HUES48 (cell line): ENCODE measurements at regions not wholly inside any gene's neighbourhood (a gene's known extent, or its start where the extent isn't known, plus 50 kb on each side); places are given as distances from the start of the nearest gene placed in this dataset.

Experiments used
- H3K27ac ChIP-seq: one replicate; pipeline ENCODE4 v1.7.0; 2013; ENCODE audit warnings: low read depth, low read length, inconsistent platforms
- H3K27me3 ChIP-seq: 2 replicates; pipeline ENCODE4 v1.6.1; 2013; ENCODE audit warnings: mild to moderate bottlenecking, low read length; ENCODE audit not compliant: control insufficient read depth, insufficient read depth
- H3K36me3 ChIP-seq: 2 replicates; pipeline ENCODE4 v1.6.1; 2013; ENCODE audit warnings: low read length; ENCODE audit not compliant: control insufficient read depth, insufficient read depth
- H3K4me1 ChIP-seq: 2 replicates; pipeline ENCODE4 v1.6.1; 2013; ENCODE audit warnings: mild to moderate bottlenecking, low read length; ENCODE audit not compliant: control insufficient read depth, insufficient read depth
- H3K4me3 ChIP-seq: 2 replicates; pipeline ENCODE4 v1.5.1; 2013; ENCODE audit warnings: mild to moderate bottlenecking, low read depth, low read length
- H3K9ac ChIP-seq: 2 replicates; pipeline ENCODE4 v1.6.1; 2013; ENCODE audit warnings: mild to moderate bottlenecking, low read depth, low read length, moderate library complexity
- H3K9me3 ChIP-seq: 2 replicates; pipeline ENCODE4 v1.6.1; 2013; ENCODE audit warnings: low read length; ENCODE audit not compliant: control insufficient read depth, insufficient read depth

GRCh38 chr2:196362973-196363549 lies 191.7 kb upstream of the STK17B start:
- H3K9ac ChIP-seq, result no peak overlapping the region
- no peaks in the 10 kb centered on the region for H3K27me3 ChIP-seq
- H3K4me3 ChIP-seq, result no peak overlapping the region
- H3K9me3 ChIP-seq, result no peaks in the 10 kb centered on the region
- no peak overlapping the region for H3K27ac ChIP-seq
- no peaks in the 10 kb centered on the region for H3K4me1 ChIP-seq
- H3K36me3 ChIP-seq, result no peaks in the 10 kb centered on the region

- Histone ChIP-seq H3K4me3 (no peak overlapping the region), H3K4me1 (no peaks in the 10 kb centered on the region), H3K9me3 (no peaks in the 10 kb centered on the region), H3K9ac (no peak overlapping the region), H3K36me3 (no peaks in the 10 kb centered on the region), H3K27ac (no peak overlapping the region), H3K27me3 (no peaks in the 10 kb centered on the region)
These were observed 193.8 kb upstream of the STK17B start for GRCh38 chr2:196365145-196365544.

- H3K4me1 ChIP-seq, result no peaks in the 10 kb centered on the region
- no peak overlapping the region for H3K9ac ChIP-seq
- H3K27ac ChIP-seq, result no peak overlapping the region
- no peaks in the 10 kb centered on the region for H3K36me3 ChIP-seq
- no peak overlapping the region for H3K4me3 ChIP-seq
- no peaks in the 10 kb centered on the region for H3K27me3 ChIP-seq
- no peaks in the 10 kb centered on the region for H3K9me3 ChIP-seq
These were observed 194.5 kb upstream of the STK17B start for GRCh38 chr2:196365923-196366322.

- no peaks in the 10 kb centered on the region for H3K9me3 ChIP-seq
- H3K27ac ChIP-seq, result no peak overlapping the region
- H3K4me1 ChIP-seq, result no peaks in the 10 kb centered on the region
- H3K27me3 ChIP-seq, result no peaks in the 10 kb centered on the region
- no peak overlapping the region for H3K9ac ChIP-seq
- H3K36me3 ChIP-seq, result no peaks in the 10 kb centered on the region
- H3K4me3 ChIP-seq, result no peak overlapping the region
These were observed 196.3 kb upstream of the STK17B start for GRCh38 chr2:196367633-196368032.

GRCh38 chr2:196368546-196369225 lies 197.3 kb upstream of the STK17B start:
- H3K27ac ChIP-seq, result no peak overlapping the region
- no peaks in the 10 kb centered on the region for H3K9me3 ChIP-seq
- no peaks in the 10 kb centered on the region for H3K4me1 ChIP-seq
- no peaks in the 10 kb centered on the region for H3K27me3 ChIP-seq
- no peaks in the 10 kb centered on the region for H3K36me3 ChIP-seq
- no peak overlapping the region for H3K4me3 ChIP-seq
- no peak overlapping the region for H3K9ac ChIP-seq

GRCh38 chr2:196369967-196370366 lies 198.6 kb upstream of the STK17B start:
- no peak overlapping the region for H3K27ac ChIP-seq
- no peaks in the 10 kb centered on the region for H3K36me3 ChIP-seq
- H3K9ac ChIP-seq, result no peak overlapping the region
- no peaks in the 10 kb centered on the region for H3K27me3 ChIP-seq
- no peaks in the 10 kb centered on the region for H3K9me3 ChIP-seq
- H3K4me3 ChIP-seq, result no peak overlapping the region
- H3K4me1 ChIP-seq, result no peaks in the 10 kb centered on the region

GRCh38 chr2:196370381-196370780 lies 199.0 kb upstream of the STK17B start:
- Histone ChIP-seq H3K36me3 (no peaks in the 10 kb centered on the region), H3K9ac (no peak overlapping the region), H3K27ac (no peak overlapping the region), H3K27me3 (no peaks in the 10 kb centered on the region), H3K4me1 (no peaks in the 10 kb centered on the region), H3K9me3 (no peaks in the 10 kb centered on the region), H3K4me3 (no peak overlapping the region)

GRCh38 chr2:196372276-196372809 lies 201.0 kb upstream of the STK17B start:
- no peak overlapping the region for H3K9ac ChIP-seq
- no peaks in the 10 kb centered on the region for H3K36me3 ChIP-seq
- no peak overlapping the region for H3K27ac ChIP-seq
- no peak overlapping the region for H3K4me3 ChIP-seq
- no peaks in the 10 kb centered on the region for H3K27me3 ChIP-seq
- H3K9me3 ChIP-seq, result no peaks in the 10 kb centered on the region
- H3K4me1 ChIP-seq, result no peaks in the 10 kb centered on the region

GRCh38 chr2:196372811-196373664 lies 201.7 kb upstream of the STK17B start:
- H3K4me1 ChIP-seq, result no peaks in the 10 kb centered on the region
- H3K36me3 ChIP-seq, result no peaks in the 10 kb centered on the region
- H3K9ac ChIP-seq, result no peak overlapping the region

GRCh38 chr2:196376984-196377877 lies 205.9 kb upstream of the STK17B start:
- Histone ChIP-seq H3K36me3 (no peaks in the 10 kb centered on the region), H3K9ac (no peak overlapping the region), H3K27me3 (no peaks in the 10 kb centered on the region), H3K9me3 (no peaks in the 10 kb centered on the region), H3K4me1 (no peaks in the 10 kb centered on the region), H3K27ac (no peak overlapping the region), H3K4me3 (no peak overlapping the region)

More at GRCh38 chr2:196372811-196373664, 201.7 kb upstream of the STK17B start:
- Histone ChIP-seq H3K27ac (no peak overlapping the region), H3K4me3 (no peak overlapping the region), H3K9me3 (no peaks in the 10 kb centered on the region), H3K27me3 (no peaks in the 10 kb centered on the region)
